GM08714 (cell line): ENCODE measurements at regions not wholly inside any gene's neighbourhood (a gene's known extent, or its start where the extent isn't known, plus 50 kb on each side); places are given as distances from the start of the nearest gene placed in this dataset.

Experiments used
- H3K4me3 ChIP-seq: fragments of 200-500 bp; sonication (Bioruptor generic); 2 replicates; pipeline ENCODE4 v1.5.1; 2014; ENCODE audit warnings: mild to moderate bottlenecking, low read length, inconsistent platforms
- ZNF274 ChIP-seq: IDR thresholded peaks from 2 replicates; pipeline ENCODE4 v1.6.1; 2012; ENCODE audit warnings: mild to moderate bottlenecking, low read depth, low read length

DNA sequence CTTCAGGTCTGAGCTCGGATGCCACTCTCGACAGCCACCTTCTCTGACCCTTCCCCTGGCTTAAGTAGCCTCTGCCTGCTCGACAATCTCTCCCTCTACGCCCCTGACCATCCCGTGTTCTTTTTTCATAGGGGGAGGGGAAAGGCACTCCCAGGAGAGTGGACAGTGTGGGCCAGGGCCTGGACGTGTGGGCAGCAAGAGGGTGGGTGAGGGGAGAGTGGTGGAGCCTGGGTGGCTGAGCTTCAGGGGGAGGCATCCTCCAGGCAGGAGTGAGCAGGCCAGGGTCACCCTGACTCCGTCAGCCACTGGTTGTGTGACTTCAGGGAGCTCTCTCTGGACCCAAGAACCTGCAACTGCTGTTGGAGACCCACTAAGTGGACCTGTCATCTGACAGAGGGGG lies 92.7 kb downstream of the CEBPB start:
- TF ChIP-seq ZNF274: no peak
- no peak overlapping the region for H3K4me3 ChIP-seq

DNA sequence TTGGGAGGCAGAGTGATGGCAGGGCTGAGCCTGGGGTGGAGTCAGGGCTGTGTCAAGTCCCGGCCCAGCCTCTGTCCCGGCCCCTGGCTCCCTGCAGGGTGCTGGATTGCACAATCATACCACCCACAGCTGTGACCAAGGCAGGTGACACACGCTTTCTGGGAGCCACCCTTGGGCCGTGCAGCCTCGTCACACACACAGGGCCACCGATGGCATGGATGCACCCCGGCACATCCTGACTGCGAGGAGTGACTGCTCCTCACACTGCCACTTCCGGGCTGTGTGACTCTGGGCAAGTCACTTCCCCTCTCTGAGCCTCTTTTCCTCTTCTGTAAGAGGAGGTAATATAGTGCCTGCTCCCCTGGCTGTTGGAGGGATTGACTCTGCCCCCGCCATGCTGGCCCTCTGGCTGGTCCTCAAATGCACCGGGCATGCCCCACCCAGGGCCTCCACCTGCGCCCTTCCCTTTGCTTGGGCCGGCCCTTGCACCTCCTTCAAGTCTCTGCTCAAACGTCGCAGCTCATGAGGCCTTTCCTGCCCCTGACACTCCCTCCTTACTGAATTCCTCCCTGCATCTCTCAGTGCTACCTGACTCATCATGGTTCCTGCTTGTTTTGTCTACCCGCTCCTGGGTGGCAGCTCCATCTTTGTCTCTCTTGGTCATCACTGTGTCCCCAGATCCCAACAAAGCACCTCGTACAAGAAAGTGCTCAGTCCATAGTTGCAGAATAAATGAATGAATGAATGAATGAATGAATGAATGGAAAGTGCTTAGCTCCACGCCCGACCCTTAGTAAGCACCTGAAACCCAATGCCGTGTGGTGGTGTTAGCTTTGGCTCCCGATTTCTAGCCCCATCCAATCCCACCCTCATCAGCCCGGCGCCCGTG lies 93.5 kb downstream of the CEBPB start:
- TF ChIP-seq ZNF274: no peak
- H3K4me3 ChIP-seq: no peak overlapping the region

DNA sequence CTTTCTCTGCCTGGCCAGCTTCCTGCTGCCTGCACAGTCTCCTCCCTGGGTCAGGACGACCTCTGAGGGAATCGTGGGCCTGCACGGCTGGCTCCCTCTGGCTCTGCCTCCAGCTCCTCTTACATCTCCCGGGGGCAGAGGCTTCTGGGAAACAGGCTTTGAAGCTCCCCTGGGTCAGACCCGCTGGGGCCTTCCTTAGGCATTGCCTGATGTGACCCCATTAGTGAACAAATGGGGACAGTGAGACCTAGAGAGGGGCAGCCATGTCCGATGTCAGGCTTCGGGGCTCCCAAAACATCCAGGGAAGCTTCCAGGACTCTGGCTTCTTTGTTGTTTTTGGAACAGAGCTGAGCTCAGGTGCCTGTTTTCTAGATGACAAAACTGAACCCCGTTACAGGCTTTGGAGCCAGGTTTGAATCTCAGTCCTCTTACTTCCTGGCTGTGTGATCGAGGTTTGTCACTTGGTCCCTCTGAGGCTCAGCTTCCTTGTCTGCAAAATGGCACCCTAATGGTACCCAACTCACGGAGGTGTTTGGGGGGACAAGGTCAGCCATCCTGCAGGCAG lies 94.3 kb downstream of the CEBPB start:
- TF ChIP-seq ZNF274: no peak
- H3K4me3 ChIP-seq: no peak overlapping the region

DNA sequence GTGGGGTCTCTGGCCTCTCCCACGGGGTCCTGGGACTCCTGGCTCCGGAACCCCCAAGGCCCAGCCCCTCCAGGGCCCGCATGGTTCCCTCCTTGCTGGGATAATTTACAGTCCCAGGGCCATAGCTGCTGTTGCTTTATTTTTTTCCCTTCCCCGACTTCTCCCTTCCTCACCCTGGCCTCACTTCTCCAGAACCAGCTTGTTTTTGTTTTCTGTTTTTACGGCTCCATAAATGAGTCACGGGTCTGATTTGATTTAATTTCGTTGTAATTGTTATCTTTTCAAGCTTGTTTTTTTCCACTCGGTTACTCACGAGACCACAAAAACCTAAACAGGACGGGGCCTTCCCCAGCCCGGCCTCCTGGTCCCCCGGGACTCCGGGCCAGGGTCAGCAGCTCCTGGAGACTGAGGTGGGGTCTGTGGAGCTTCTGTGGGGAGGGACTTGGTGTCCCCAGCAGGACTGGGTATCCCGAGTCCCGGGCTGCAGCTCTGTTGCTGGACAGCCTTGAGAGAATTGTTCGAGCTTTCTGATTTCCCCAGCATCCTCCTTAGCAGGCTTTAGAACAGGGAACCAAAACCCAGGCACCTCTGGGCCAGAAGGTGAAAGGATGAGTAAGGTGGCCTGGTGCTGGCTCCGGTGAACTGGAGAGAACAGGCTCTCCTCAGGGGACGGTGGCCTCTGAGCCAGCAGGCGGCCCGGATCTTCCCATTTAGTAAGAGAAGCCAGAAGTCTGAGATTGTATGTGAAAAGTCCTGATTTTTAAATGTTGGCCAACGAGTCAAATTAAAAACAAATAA lies 94.9 kb downstream of the CEBPB start:
- H3K4me3 ChIP-seq: no peak overlapping the region

DNA sequence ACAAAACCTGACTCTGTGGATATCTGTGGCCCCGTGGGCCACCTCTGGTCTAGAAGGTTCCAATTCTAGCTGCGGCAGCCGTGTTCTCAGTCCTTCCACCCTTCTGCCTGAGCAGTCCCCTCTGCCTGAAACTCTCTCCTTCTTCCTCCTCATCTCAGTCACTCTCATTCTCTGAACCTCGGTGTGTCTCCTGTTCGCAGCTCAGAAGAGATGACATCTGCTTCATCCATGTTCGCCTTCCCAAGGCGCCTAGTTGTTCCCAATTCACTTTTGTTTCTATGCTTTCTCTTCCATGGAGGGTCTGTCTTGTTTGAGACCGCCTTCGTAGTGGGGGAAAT lies 95.5 kb downstream of the CEBPB start:
- no peak for TF ChIP-seq ZNF274
- H3K4me3 ChIP-seq: no peak overlapping the region

More for the DNA sequence above, 94.9 kb downstream of the CEBPB start:
- no peak for TF ChIP-seq ZNF274

DNA sequence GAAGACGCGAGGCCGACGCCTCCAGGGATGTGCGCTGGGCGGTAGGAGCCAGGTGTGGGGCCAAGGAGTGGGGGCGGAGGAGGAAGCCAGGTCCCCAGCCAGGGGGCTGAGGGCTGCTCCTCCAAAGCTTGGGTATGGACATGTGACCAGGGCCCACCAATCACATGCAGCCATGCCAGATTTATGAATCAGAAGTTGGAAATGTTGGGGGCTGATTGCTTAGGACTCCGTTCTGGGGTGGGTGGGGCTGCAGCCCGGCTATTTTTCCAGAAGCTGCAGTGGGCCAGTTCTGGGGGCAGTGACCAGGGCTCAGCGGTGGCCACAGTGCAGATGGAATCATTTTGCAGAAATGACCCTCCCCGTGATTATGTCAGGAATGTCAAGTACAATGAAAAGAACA lies 96.0 kb downstream of the CEBPB start:
- no peak overlapping the region for H3K4me3 ChIP-seq
- no peak for TF ChIP-seq ZNF274

DNA sequence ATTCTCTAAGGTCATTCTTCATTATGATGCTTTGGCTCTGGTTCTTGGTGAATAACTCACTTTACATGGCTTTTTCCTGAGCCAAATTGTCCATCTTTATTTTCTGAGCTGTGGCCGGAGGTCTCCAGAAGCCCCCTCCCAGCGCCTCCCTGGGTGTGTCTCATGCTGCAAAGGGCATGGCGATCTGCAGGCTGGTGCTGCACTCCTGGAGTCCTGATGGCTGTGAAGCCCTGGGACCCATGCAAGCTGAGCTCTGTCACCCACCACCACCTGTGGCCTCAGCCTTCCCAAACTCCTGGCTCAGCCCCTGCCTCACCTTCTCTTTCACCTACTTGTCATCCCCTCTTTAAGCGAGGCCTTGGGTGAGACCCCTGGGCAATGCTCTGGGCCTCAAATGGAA lies 96.9 kb downstream of the CEBPB start:
- no peak for TF ChIP-seq ZNF274
- H3K4me3 ChIP-seq: no peak overlapping the region

DNA sequence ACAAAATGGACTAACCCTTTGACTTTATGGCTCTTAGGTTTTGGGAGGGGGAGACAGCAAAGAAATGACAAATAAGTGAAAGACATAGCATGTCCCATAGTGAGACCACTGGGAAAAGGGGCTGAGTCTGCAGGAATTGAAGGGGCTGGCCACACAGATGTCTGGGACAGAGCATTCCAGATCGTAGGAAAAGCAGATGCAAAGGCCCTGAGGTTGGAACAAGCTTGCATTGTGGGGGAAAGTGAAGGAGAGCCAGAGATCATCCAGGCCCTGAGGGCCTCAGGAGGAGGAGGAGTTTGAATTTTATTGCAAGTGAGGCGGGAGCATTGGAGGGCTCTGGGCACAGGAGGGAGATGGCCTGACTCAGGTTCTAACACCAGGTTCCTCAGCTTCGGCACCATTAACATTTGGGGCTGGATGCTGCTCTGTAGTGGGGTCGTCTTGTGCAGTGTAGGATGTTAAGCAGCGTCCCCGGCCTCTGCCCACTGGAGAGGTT lies 97.5 kb downstream of the CEBPB start:
- TF ChIP-seq ZNF274: no peak

DNA sequence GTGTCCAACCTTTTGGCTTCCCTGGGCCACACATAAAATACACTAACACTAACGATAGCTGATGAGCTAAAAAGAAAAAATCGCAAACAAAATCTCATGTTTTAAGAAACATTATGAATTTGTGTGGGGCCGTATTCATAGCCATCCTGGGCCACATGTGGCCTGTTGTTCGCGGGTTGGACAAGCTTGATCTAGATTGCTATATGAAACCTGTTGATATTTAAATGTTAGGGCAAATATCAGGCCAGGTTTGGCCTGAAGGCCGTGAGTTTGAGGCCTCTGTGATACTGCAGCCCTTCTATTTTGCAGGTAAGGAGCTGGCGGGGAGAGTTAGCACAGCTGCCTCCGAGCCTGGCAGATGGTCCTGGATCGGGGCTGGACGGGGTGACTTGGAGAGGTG lies 99.0 kb downstream of the CEBPB start:
- no peak overlapping the region for H3K4me3 ChIP-seq
- TF ChIP-seq ZNF274: no peak

More for the DNA sequence above, 97.5 kb downstream of the CEBPB start:
- H3K4me3 ChIP-seq: no peak overlapping the region

DNA sequence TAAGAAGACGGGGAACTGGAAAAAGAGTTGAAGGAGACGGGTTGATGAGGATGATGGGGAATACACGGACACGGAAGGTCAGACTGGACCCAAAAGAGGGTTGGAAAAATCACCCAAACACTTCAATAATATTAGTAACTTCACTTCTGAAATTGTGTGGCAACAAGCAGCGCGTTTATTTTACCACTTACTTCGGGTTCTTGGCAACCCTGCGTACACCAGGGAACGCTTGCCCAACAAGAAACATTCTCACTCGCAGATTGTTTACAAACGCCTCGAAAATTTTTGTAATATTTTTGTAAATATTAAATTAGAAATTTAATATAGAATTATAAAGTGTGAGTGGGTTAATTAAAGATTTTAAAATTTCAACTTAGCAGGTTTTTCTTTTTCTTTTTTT lies 99.5 kb downstream of the CEBPB start:
- H3K4me3 ChIP-seq: no peak overlapping the region
- TF ChIP-seq ZNF274: no peak

DNA sequence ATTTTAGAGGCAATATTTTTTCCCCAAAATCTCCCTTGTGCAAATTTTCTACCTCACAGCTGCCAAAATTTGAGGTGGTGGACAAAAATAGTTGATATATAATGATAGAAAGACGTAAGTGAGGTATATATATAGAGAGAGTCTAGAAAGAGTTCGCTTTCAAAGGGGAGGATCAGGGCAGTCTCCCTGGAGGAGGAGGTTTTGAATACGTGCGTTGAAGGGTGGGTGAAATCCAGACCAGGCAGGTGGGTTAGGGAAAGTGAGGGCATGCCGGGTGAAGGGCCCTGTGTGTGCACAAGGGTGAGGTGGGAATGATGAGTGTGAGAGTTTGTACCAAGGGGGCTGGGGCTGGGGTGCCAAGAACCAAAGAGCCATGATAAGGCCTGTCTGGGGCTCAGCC lies 100.2 kb downstream of the CEBPB start:
- no peak for TF ChIP-seq ZNF274
- no peak overlapping the region for H3K4me3 ChIP-seq

DNA sequence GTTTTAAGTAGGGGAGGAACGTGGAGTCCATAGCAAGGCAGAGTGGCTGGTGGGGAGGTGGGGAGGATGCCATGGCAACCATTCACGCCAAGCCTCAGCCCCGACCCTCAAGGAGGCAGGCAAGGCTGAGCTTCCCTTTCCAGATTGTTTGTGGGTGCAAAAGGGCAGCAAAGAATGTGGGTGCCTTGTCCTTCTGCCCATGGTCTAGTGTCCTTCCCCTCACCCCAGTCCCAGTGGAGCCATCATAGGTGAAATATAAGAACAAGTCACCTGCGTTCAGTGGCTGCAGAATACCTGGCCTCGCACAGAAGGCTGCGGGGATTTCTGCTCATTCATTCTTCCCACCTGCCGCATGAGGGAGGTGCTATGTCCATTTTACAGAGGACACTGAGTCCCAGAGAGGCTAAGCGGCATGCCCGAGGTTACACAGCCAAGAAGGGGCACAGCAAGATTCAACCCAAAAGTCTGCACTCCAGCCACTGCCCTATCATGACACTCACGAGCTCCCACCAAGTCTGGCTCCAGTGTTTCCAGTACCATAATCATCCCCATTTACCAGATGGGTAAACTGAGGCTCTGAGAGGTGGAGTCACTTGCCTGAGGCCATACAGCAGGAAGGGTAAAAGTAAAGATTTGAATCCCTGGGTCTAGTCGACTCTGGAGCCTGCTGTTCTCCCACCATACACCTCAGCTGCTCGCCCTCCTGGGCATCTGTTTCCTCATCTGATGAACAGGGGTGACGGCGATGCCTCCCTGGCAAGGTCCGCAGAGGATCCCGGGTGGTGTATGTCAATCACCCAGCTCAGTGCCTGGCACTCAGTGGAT lies 100.8 kb downstream of the CEBPB start:
- no peak overlapping the region for H3K4me3 ChIP-seq
- TF ChIP-seq ZNF274: no peak

DNA sequence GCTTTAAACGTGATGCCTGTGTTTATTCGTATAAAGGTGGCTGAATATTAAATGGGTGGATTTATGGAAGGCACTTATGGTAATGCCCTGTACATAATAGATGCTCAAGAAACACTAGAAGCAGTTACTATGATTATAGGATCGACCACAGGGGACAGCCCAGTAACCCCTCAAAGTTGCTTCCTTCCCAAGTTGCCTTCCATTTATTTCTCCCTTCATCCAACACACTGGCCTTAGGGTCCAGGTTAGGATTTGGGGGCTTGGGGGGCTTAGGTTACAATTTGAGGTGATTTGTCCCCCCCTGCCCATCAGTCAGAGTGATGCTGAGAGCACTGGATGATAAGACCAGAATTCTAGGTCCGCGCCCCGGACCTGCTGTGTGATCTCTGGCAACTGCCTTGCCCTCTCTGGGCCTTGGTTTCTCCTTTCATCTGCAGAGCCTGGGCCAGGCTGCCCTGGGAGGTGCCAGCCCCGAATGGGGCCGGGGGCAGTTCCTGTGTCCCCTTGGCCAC lies 101.5 kb downstream of the CEBPB start:
- H3K4me3 ChIP-seq: no peak overlapping the region
- TF ChIP-seq ZNF274: no peak
